GM12892 (cell line): ENCODE measurements at regions not wholly inside any gene's neighbourhood (a gene's known extent, or its start where the extent isn't known, plus 50 kb on each side); places are given as distances from the start of the nearest gene placed in this dataset.

Experiments used
- DNase-seq: peaks from one replicate; pipeline ENCODE4 v3.0.0; 2011; ENCODE audit not compliant: insufficient read length
- FAIRE-seq: peaks from 2 replicates; lab custom pipeline; 2011; peaks lifted over from hg19 to GRCh38; lab: Jason Lieb, UNC
- POLR2A ChIP-seq: IDR thresholded peaks from 2 replicates; pipeline ENCODE4 v1.6.1; 2011; ENCODE audit warnings: low read depth, low read length, control low read depth
- POLR2AphosphoS5 ChIP-seq: IDR thresholded peaks from 2 replicates; pipeline ENCODE4 v1.6.1; 2011; ENCODE audit warnings: low read depth, low read length, control low read depth
- TAF1 ChIP-seq: IDR thresholded peaks from 2 replicates; pipeline ENCODE4 v1.6.1; 2011; ENCODE audit warnings: low read depth, mild to moderate bottlenecking, control low read depth, low read length, borderline replicate concordance

GRCh38 chr3:83076041-83076440, 1314.6 kb upstream of the GBE1 start:
- FAIRE-seq (no peak), DNase-seq (no peak)
- TF ChIP-seq TAF1 (no peak), POLR2A (no peak), POLR2AphosphoS5 (no peak)

- TF ChIP-seq TAF1 (no peak), POLR2AphosphoS5 (no peak)
- no peak for FAIRE-seq
- DNase-seq = no peak
Observed at GRCh38 chr3:83074485-83074884, 1313.0 kb upstream of the GBE1 start.

DNA sequence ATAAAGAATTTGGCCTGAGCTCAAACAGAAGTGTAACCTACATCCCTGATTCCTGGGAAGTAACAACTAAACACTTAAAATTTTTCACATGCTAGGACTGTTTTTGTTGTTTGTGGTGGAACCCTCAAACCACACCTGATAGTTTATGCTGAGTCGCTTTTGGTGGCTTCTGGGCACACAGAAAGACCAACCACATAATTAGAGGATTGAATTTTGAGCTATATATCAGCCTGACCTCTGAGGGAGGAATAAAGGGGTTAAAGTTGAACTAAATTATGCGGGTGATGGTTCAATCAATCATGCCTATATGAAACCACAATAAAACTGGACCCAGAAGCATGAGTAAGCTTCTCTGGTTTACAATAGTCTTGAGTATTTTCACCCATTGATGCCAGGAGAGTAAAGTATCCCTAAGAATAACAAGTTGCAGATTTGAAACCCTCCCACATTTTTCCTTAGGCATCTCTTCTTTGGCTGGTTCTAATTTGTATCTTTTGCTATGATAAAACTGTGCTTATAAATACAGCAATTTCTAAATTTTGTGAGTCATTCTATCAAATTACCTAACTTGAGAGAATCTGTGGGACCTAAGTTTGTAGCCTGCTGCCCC, 1304.5 kb upstream of the GBE1 start:
- FAIRE-seq = no peak
- no peak for DNase-seq
- TF ChIP-seq TAF1 (no peak), POLR2A (no peak), POLR2AphosphoS5 (no peak)

- DNase-seq (no peak), FAIRE-seq (no peak)
- TF ChIP-seq TAF1 = no peak
- TF ChIP-seq POLR2AphosphoS5 = no peak
- no peak for TF ChIP-seq POLR2A
Observed at GRCh38 chr3:83063446-83063845, 1302.0 kb upstream of the GBE1 start.

DNA sequence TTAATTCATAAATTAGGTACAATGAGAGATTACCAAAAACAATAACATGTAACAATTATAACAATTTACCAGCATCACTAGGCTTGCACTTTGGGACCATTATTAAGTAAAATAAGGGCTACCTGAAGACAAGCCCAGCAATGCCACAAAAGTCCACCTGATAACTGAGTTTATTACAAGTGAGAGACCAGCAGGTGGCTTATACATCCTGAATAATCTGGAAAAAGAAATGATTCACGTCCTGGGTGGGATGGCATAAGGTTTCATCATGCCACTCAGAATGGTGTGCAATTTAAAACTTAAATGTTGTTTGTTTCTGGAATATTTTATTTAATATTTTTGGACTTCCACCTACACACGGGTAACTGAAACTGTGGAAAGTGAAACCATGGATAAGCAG, 1287.1 kb upstream of the GBE1 start:
- TF ChIP-seq POLR2AphosphoS5 (no peak), POLR2A (no peak), TAF1 (no peak)
- DNase-seq = no peak
- no peak for FAIRE-seq

DNA sequence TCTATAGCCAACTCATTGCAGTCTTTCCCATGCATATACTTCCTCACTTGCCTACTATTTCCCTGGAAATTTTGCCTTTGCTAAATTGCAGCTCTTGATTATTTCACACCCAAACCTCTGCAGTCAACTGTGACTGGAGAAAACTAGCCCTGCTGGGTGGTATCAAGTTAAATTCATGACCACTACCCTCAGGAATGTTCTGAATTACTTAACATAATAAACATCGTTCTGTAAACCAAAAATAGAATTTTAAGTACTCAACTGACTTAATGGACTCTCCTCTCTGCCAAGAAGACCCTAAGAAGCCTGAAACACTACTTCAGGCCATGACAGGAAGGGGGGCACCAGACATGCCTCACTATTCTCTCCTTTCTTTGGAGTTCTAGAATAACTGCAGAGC, 1278.0 kb upstream of the GBE1 start:
- DNase-seq (no peak), FAIRE-seq (no peak)
- TF ChIP-seq POLR2A (no peak), POLR2AphosphoS5 (no peak)

DNA sequence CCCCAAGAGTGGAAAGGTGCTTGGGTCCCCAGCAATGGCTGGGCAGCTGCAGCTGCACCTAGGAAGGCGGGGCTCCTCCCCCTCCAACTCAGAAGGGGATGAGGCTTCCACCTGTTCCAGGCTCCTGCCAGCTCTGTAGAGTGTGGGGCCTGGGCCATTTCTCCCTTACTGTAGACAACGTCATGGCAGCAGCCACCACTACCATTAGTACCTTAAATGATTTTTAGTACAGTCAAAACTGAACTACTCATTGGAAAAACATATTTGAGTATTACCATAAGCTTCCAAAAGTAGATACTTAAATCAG, 1274.2 kb upstream of the GBE1 start:
- no peak for TF ChIP-seq POLR2AphosphoS5
- TF ChIP-seq TAF1 = no peak
- DNase-seq (no peak), FAIRE-seq (no peak)

DNA sequence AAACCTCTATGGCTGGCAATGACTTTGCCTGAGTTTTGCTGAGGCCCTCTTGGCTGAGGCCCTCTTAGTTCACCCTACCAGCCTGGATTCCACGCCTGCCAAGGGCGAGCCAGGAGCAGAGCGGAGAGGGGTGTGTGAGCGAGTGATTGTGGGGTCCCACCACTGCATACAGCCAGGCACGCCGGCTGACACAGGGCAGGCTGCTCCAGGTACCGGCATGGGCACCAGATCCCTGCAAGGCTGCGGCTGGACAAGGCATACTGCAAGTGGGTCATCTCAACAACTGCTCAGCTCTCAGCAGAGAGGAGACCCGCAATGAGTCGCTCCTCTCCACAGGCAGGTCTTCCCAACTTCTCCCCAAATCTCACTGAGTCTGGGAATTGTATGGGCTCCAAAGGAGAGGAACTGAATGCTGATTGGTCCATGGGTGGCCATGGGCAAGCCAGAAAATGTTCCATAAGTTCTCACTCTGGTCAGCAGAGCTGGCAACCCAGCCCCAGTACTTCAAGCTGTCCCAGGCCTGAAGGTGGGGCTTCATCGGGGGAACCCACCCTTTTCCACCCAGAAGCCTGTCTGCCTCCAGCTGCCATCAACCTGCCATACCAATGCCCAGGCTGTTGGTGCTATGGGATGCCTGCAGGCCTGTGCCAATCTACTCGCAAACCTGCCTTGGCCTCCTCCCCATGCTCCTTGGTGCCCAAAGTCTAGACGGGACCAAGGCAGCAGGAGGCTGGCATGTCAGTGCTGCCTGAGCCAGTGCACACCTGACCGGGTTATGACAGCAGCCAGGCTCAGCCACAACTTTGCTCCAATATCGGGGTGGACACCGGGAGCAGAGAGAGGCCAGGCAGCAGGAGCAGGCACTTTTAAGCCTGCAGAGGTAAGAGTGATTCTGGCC, 1273.6 kb upstream of the GBE1 start:
- TF ChIP-seq POLR2AphosphoS5 = no peak
- TF ChIP-seq TAF1 = no peak
- TF ChIP-seq POLR2A = no peak
- DNase-seq (no peak), FAIRE-seq (no peak)

GRCh38 chr3:83033133-83033532, 1271.7 kb upstream of the GBE1 start:
- TF ChIP-seq TAF1 (no peak), POLR2AphosphoS5 (no peak)
- no peak for DNase-seq
- FAIRE-seq = no peak

GRCh38 chr3:83023086-83023485, 1261.6 kb upstream of the GBE1 start:
- no peak for DNase-seq
- no peak for FAIRE-seq
- TF ChIP-seq POLR2A = no peak
- TF ChIP-seq TAF1 = no peak
- TF ChIP-seq POLR2AphosphoS5 = no peak

DNA sequence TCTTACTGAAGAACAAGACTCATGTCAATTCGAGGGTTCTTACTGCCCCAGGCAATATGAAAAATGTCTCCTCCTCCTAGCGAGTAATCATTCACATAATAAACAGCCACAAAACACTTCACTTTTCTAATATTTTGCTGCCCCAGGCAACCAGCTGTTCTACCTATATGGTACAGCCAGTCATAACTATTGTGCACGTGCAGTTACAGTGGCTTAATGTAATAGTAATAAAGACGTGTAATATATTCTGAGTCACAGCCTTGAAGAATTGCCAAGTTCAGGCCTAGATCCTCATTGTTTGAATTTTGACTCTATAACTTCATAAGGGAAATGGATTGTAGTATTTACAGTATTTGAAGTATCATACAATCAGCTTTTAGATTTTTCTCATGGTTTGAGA, 1250.0 kb upstream of the GBE1 start:
- DNase-seq (no peak), FAIRE-seq (no peak)

GRCh38 chr3:83003917-83004316, 1242.5 kb upstream of the GBE1 start:
- DNase-seq (no peak), FAIRE-seq (no peak)
- no peak for TF ChIP-seq POLR2AphosphoS5
- TF ChIP-seq POLR2A = no peak
- no peak for TF ChIP-seq TAF1

More for the DNA sequence above, 1250.0 kb upstream of the GBE1 start:
- TF ChIP-seq POLR2A (no peak), TAF1 (no peak), POLR2AphosphoS5 (no peak)
